Panc1 (cell line): ENCODE measurements at regions not wholly inside any gene's neighbourhood (a gene's known extent, or its start where the extent isn't known, plus 50 kb on each side); places are given as distances from the start of the nearest gene placed in this dataset.
"Not testable (repeated sequence)": the region's sequence is repeated elsewhere in the genome, so short reads cannot be mapped to it uniquely, and the experiment has no call there.

Experiments used
- ATAC-seq: fragments of 200-7000 bp; cut with Tn5 transposase; 2 replicates; pipeline ENCODE4 v1.9.1; 2020; ENCODE audit warnings: mild to moderate bottlenecking, moderate library complexity
- BruUV-seq: library from RNA; stranded (reverse); fragments of 400-500 nt; replicated peaks from 2 replicates; lab custom pipeline; 2021; lab: Mats Ljungman, UMichigan
- CTCF ChIA-PET: fragments of 300-600 bp; sonication (Branson Sonifier 250); formaldehyde crosslinking; loops from one replicate; lab custom pipeline; 2022; ENCODE audit warnings: antibody characterized with exemption; lab: Charles Lee
- POLR2A ChIA-PET: fragments of 300-600 bp; sonication (Branson Sonifier 250); formaldehyde crosslinking; loops from one replicate; lab custom pipeline; 2022; ENCODE audit warnings: antibody characterized with exemption; lab: Charles Lee
- DNase-seq: peaks from one replicate; pipeline ENCODE4 v3.0.0-alpha.2; 2010; ENCODE audit warnings: low read depth, low spot score
- H3K27ac ChIP-seq: 2 replicates; pipeline ENCODE4 v1.5.1; 2011; ENCODE audit warnings: mild to moderate bottlenecking, low read length, inconsistent platforms
- H3K27me3 ChIP-seq: fragments of 200-500 bp; sonication (Bioruptor generic); 2 replicates; pipeline ENCODE4 v1.6.0; 2014; ENCODE audit warnings: low read length, inconsistent platforms; ENCODE audit not compliant: control insufficient read depth, insufficient read depth
- H3K36me3 ChIP-seq: fragments of 200-500 bp; sonication (Bioruptor generic); 2 replicates; pipeline ENCODE4 v1.5.1; 2014; ENCODE audit warnings: inconsistent platforms, mild to moderate bottlenecking, low read length, moderate library complexity; ENCODE audit not compliant: control insufficient read depth, insufficient read depth
- H3K4me1 ChIP-seq: 2 replicates; pipeline ENCODE4 v1.5.1; 2011; ENCODE audit warnings: inconsistent platforms, mild to moderate bottlenecking, low read length, moderate library complexity; ENCODE audit not compliant: control insufficient read depth, insufficient read depth
- H3K4me3 ChIP-seq, 2 experiments: 2 replicates each; pipeline ENCODE4 v1.5.1; 2011 to 2012; ENCODE audit warnings: low read depth in 2 of 2, low read length in 2 of 2, mild to moderate bottlenecking in 2 of 2, inconsistent platforms in 1 of 2, moderate library complexity in 1 of 2
- H3K9me3 ChIP-seq: fragments of 200-500 bp; sonication (Bioruptor generic); 2 replicates; pipeline ENCODE4 v1.5.1; 2014; ENCODE audit warnings: low read depth, mild to moderate bottlenecking, inconsistent platforms, low read length, moderate library complexity; ENCODE audit not compliant: control insufficient read depth, insufficient read depth
- POLR2AphosphoS5 ChIP-seq: IDR thresholded peaks from 2 replicates; pipeline ENCODE4 v1.6.1; 2012; ENCODE audit warnings: mild to moderate bottlenecking, low read depth, low read length, moderate library complexity
- SIN3A ChIP-seq: IDR thresholded peaks from 2 replicates; pipeline ENCODE4 v1.6.1; 2012; ENCODE audit warnings: low read depth, mild to moderate bottlenecking, low read length, moderate library complexity, borderline replicate concordance; ENCODE audit not compliant: insufficient read depth
- TCF7L2 ChIP-seq: IDR thresholded peaks from 2 replicates; pipeline ENCODE4 v1.6.1; 2011; ENCODE audit warnings: mild to moderate bottlenecking, low read depth, low read length, inconsistent platforms
- in situ Hi-C: cut with HindIII; loops from 2 replicates; pipeline ENCODE4 v1.10.0; 2016; ENCODE audit warnings: low sequenced_read_pairs, low pct_unique_long_range_greater_than_20kb
- intact Hi-C: fragments of 100-400 bp; cut with micrococcal nuclease; formaldehyde crosslinking; loops from one replicate; pipeline ENCODE4 v1.10.0; 2022; ENCODE audit not compliant: unreplicated experiment
- TF ChIP-seq, protein P1 (sequence below), 2 experiments: IDR thresholded peaks; 2 replicates each; pipeline ENCODE4 v1.6.1; 2011 to 2012; ENCODE audit warnings: low read depth in 2 of 2, control low read depth in 1 of 2, low read length in 1 of 2, mild to moderate bottlenecking in 1 of 2, moderate library complexity in 1 of 2; ENCODE audit not compliant: insufficient read depth in 1 of 2
- TF ChIP-seq, protein P2 (sequence below): fragments of 450-650 bp; IDR thresholded peaks from 2 replicates; pipeline ENCODE4 v1.5.1; 2017; ENCODE audit warnings: mild to moderate bottlenecking

DNA sequence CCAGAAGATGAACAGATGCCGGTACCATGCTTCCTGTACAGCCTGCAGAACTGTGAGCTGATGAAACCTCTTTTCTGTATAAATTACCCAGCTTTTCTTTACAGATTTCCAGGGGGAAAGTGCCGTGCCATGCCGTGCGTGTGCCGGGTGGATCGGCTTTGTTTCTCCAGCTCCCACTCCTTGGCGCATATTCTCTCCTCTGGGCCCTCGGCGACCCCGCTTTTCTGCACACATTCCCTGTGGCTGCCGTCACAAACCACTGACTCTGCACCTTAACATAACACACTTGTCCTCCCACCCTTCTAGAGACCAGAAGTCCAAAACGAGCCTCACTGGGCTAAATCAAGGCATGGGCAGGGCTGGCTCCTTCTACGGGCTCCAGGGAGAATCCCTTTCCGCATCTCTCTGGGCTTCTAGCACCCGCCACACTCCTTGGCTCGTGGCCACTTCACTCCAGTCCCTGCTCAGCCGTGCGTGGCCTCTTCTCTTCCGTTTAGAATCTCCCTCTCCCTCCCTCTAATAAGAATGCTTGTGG, 164.9 kb downstream of the C16orf95 start:
- BruUV-seq: no TSS peak
- ChIA-PET POLR2A (no interaction called here), CTCF (no interaction called here)
- Histone ChIP-seq H3K4me3 (no peak overlapping the region), H3K36me3 (no peaks in the 10 kb centered on the region), H3K27ac (no peak overlapping the region), H3K27me3 (no peaks in the 10 kb centered on the region), H3K9me3 (no peaks in the 10 kb centered on the region), H3K4me1 (no peaks in the 10 kb centered on the region)
- intact Hi-C loops: no loop called here
- DNase-seq: no peak
- TF ChIP-seq SIN3A: no peak
- in situ Hi-C loops: no loop called here
- ATAC-seq: no peak

DNA sequence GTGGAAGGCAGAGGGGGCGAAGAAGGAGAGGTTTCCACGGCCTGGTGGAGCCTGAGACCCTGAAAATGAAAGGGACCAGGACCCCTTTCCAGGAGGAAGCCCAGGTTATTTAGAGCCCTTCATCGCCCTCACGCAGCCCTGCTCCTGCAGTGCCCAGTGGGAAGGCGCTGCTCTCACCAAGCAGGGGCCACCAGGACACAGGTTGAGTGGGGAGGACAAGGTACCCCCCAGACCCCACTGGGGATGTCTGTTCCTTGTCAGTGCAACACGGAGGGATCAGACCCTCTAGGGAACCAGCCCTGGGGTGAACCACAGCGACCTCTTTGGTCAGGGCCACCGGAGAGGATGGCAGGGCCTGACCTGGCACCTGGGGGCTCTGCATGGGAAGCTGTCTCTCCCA, 163.9 kb downstream of the C16orf95 start:
- intact Hi-C loops (no loop called here), in situ Hi-C loops (no loop called here)
- POLR2A ChIA-PET: no interaction called here
- DNase-seq: no peak
- TF ChIP-seq POLR2AphosphoS5 (no peak), TCF7L2 (no peak), SIN3A (no peak)
- TF ChIP-seq, protein P1, sequence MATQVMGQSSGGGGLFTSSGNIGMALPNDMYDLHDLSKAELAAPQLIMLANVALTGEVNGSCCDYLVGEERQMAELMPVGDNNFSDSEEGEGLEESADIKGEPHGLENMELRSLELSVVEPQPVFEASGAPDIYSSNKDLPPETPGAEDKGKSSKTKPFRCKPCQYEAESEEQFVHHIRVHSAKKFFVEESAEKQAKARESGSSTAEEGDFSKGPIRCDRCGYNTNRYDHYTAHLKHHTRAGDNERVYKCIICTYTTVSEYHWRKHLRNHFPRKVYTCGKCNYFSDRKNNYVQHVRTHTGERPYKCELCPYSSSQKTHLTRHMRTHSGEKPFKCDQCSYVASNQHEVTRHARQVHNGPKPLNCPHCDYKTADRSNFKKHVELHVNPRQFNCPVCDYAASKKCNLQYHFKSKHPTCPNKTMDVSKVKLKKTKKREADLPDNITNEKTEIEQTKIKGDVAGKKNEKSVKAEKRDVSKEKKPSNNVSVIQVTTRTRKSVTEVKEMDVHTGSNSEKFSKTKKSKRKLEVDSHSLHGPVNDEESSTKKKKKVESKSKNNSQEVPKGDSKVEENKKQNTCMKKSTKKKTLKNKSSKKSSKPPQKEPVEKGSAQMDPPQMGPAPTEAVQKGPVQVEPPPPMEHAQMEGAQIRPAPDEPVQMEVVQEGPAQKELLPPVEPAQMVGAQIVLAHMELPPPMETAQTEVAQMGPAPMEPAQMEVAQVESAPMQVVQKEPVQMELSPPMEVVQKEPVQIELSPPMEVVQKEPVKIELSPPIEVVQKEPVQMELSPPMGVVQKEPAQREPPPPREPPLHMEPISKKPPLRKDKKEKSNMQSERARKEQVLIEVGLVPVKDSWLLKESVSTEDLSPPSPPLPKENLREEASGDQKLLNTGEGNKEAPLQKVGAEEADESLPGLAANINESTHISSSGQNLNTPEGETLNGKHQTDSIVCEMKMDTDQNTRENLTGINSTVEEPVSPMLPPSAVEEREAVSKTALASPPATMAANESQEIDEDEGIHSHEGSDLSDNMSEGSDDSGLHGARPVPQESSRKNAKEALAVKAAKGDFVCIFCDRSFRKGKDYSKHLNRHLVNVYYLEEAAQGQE (IDR thresholded peaks at IDR 0.05; ENCODE audit: insufficient read depth in 1 of 2, low read depth in 2 of 2, low read length in 1 of 2): no peak
- TF ChIP-seq, protein P2, sequence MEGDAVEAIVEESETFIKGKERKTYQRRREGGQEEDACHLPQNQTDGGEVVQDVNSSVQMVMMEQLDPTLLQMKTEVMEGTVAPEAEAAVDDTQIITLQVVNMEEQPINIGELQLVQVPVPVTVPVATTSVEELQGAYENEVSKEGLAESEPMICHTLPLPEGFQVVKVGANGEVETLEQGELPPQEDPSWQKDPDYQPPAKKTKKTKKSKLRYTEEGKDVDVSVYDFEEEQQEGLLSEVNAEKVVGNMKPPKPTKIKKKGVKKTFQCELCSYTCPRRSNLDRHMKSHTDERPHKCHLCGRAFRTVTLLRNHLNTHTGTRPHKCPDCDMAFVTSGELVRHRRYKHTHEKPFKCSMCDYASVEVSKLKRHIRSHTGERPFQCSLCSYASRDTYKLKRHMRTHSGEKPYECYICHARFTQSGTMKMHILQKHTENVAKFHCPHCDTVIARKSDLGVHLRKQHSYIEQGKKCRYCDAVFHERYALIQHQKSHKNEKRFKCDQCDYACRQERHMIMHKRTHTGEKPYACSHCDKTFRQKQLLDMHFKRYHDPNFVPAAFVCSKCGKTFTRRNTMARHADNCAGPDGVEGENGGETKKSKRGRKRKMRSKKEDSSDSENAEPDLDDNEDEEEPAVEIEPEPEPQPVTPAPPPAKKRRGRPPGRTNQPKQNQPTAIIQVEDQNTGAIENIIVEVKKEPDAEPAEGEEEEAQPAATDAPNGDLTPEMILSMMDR: no peak
- no peak for ATAC-seq
- H3K27ac ChIP-seq: no peak overlapping the region
- H3K4me3 ChIP-seq: no peak overlapping the region
- no peaks in the 10 kb centered on the region for H3K4me1 ChIP-seq
- no peaks in the 10 kb centered on the region for H3K9me3 ChIP-seq
- CTCF ChIA-PET: no interaction called here
- H3K27me3 ChIP-seq: no peaks in the 10 kb centered on the region
- H3K36me3 ChIP-seq: no peaks in the 10 kb centered on the region
- no TSS peak for BruUV-seq

DNA sequence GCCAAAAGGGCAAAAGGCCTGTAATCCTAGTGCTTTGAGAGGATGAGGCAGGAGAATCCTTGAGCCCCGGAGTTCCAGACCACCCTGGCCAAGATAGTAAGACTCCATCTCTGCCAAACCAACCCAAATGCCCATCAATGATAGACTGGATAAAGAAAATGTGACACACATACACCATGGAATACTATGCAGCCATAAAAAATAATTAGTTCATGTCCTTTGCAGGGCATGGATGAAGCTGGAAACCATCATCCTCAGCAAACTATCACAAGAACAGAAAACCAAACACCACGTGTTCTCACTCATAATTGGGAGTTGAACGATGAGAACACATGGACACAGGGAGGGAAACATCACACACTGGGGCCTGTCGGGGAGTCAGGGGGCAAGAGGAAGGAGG, 161.9 kb downstream of the C16orf95 start:
- intact Hi-C loops, H3K4me3 ChIP-seq, POLR2A ChIA-PET, H3K9me3 ChIP-seq, ATAC-seq, CTCF ChIA-PET, H3K4me1 ChIP-seq, H3K27ac ChIP-seq, H3K27me3 ChIP-seq, DNase-seq, H3K36me3 ChIP-seq, BruUV-seq, in situ Hi-C loops: not testable (repeated sequence)
